Hypothalamus (tissue), 51 donors: ENCODE measurements at regions not wholly inside any gene's neighbourhood (a gene's known extent, or its start where the extent isn't known, plus 50 kb on each side); places are given as distances from the start of the nearest gene placed in this dataset.
A peak's percentile ranks its signal among the peaks of the same experiment; 100 is the strongest.
"Not testable (repeated sequence)": the region's sequence is repeated elsewhere in the genome, so short reads cannot be mapped to it uniquely, and the experiment has no call there.

Experiments
- DNase-seq, 51 donors: peaks; one replicate each; lab custom pipeline; 2025; lab: John Stamatoyannopoulos, UW

DNA sequence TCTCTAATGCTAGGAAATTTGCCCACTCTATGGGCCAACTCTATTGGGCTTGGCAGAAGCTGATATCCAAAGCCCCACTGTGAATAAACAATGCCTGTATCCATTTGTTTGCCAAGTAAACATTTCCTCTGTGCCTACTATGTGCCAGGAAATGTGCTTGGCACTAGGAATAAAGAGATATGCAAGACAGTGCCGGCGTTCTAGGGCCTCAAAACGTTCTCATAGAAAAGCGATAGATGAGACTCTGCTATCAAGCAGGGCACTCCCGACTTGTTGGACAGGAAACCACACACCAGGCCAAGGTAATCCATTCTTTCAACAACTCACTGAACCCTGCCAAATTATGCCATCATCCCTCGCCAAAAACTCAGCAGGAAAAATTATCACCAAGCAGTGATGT is 196.7 kb downstream of the IPMK start:
- DNase-seq = peak in 1 of 51 donors; percentile 1

DNA sequence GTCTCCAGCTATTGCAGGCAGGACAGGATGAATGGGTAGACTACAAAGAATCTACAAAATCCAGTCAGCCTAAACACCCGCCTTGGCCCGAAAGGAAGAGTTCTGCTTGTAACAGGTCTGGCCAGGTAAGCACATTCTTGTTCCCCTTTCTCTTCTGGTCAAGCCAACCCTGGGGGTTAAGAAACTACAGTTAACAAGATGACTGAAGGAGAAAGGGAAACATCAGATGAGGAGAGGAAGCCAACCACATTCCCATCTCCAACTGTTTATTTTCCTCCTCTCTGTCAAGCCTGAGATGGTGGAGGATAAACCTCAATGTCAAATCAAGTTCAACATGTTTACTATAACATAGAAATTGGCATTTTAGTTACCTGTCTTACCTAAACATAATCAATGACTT is 198.9 kb downstream of the IPMK start:
- no peak for DNase-seq

DNA sequence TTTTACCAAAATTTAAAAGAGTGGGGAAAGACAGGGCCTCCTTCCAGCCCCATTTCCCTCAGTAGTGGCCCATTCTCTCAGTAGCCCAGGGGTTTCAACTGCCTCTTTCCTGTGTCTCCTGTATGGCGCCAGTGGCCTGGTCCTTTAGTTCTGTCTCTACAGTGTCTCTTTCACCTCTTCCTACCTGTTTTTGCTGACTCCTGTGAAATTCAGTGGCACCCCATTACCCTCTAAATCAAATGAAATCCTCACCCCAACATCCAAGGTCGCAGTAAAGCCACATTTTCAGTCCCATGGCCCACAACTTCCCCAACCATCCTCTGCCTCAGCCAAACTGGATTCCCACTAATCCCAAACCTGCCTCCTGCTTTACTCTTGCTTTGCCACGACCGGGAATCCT is 200.7 kb downstream of the IPMK start:
- no peak for DNase-seq

DNA sequence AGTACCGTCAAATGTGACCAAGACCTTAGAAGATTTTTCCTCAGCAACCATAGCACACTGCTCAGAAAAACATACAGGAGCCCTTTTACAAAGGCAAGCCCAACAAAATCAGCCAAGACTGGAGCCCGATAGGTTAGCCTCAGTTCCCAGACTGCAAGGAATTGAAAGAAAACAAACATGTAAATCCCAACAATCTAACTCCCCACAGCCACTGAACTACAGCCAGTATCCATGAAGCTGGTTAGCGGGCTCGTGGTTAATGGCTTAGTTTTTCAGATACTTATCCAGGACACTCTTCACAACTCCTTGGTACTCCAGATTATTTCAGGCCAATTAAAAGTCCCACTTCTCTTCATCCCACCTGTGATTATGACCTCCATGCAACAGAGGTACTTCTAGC is 201.6 kb downstream of the IPMK start:
- no peak for DNase-seq

DNA sequence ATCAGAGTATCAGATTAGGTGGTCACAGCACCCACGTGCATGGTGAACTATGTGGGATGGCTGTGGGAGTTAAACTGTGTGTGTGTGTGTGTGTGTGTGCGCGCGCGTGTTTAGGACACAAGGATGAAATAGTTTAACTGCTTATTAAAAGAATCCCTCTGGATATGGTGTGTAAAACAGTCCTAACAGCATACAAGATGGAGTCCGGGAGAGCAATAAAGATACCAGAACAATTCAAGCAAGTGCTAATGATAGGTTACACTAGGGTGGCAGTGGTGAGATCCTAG is 202.2 kb downstream of the IPMK start:
- DNase-seq = peak in 1 of 51 donors; percentile 1

DNA sequence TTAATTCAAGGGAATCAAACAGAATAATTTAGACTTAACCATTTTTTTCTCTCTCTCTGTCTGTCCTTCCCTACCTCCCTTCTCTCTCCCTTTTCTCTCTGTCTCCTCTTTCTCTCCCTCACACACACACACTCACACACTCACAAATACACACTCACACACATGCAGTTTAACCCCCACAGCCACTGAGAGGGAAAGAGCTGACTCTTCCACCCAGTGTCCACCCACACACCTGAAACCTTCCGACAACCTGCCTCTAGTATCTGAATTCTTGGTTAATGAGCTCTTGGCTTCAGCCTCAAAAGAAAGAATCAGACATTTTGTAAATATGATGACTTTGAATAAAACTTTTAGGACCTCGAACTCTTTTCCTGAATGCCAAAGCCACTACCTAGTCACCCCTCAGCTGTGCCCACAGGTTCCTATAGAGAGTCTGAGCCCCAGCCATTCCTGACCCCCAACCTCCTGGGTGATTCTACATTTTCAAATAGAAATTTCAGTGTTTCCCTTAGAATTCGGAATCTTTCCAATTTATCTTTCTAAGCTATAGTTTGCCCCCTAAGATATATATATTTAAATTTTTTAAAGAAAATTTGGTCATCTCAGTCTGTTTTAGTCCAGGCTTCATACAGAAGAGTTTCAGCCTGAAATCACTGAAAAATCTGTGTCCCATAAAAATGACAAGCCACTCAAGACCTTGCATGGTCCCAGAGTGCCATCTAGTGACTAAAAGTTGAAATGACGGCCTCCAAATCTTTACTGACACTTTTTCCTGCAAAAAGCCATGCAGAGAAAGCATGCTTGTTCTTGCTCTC is 202.8 kb downstream of the IPMK start:
- peak in 15 of 51 donors; percentile 1 to 76 (median 6) for DNase-seq

DNA sequence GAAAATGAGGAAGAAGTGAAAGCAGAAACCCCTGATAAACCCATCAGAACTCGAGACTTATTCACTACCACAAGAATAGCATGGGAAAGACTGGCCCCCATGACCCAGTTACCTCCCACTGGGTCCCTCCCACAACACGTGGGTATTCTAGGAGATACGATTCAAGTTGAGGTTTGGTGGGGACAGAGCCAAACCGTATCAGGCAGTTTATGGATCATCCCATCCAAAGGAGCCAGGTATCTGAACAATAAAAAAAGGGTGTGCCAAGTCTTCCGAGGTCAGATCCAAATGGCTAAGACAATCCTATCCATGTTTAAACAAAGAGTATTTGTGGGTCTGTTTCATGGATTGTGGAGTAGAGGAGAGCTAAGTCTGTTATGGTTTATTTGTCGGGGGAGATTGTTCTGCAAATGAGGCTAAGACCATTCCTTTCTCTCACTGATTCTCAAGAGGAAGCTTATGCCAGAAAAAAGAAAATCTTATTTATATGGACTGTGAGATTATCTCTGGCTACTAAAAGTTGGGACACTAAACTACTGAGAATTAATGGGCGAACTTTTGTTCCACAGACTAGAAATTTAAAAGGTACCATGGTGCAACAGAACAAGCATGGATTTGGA is 203.7 kb downstream of the IPMK start:
- no peak for DNase-seq

DNA sequence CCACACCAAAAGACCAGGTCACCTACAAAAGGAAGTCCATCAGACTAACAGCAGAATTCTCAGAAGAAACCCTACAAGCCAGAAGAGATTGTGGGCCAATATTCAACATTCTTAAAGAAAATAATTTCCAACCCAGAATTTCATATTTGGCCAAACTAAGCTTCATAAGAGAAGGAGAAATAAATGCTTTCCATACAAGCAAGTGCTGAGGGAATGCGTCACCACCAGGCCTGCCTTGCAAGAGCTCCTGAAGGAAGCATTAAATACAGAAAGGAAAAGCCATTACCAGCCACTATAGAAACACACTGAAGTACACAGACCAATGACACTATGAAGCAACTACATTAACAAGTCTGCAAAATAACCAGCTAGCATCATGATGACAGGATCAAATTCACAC is 209.0 kb downstream of the IPMK start:
- DNase-seq = not testable (repeated sequence)

DNA sequence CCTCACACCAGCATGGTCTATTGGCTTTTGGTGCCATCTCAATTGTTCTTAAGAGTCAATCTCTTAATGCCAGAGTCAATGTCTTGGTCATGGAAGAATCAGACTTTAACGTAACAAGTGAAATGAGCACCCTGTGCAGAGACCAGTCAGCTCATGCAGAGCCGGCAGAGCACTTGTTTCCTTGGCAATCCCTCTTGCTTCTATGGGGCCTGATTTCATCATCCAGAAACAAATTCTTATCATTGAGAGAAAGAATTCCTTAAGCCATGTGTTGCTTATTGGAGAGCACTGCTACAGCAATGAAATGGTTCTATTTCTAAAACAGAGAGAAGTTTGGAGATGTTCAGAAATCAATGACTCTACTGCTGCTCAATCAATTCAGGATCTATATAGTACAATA is 212.8 kb downstream of the IPMK start:
- DNase-seq = no peak

DNA sequence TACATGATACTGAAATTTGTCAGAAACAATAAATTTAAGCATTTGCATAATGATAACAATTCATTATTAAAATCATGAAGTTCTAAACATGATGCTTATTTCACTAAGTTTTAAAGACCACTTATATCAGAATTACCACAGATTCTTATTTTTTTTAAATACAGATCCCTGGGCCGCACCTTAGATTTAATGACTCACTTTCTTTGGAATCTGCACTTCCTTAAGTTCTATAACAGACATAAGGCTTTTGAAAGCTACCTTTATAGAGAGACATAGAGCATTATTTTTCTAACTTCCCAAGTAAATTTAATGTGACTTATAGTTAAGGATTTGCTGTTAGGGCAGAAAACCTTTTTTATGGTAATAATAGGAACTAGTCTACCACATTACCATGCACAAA is 214.9 kb downstream of the IPMK start:
- DNase-seq = no peak

DNA sequence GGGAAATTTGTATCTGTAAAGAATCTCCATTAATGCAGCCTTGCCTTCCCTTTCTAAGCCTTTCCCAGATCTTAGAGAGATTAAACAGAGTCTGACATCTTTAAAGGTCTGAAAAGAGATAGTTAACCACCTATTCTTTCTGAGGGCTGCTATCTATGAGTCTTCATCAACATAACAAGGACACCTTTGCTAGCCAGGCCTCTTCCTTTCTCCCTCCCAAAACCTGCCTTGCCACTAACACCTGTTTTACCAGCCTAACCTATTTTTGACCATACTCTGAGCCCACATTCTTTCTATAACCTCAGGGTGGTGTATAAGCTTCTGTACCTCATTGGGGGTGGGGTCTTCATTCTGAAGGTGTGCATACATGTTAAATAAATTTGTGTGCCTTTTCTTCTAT is 217.1 kb downstream of the IPMK start:
- DNase-seq = no peak

DNA sequence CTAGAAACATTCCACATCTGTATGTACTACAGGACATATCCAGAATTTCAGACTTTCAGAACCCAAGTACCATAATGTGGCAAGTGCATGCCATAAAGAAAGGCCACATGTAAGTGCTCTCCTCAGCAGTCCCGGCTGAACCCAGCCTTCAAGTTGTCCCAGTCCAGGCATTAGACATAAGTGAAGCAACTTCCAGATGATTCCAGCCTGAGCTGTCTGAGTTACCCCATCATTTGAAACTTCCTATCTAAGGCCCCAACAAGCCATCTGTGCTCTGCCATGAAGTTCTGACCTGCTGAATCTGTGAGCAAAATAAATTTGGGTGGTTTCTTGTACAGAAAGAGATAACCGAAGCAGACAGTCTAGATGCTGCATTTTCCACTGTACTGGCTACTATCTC is 218.8 kb downstream of the IPMK start:
- no peak for DNase-seq

DNA sequence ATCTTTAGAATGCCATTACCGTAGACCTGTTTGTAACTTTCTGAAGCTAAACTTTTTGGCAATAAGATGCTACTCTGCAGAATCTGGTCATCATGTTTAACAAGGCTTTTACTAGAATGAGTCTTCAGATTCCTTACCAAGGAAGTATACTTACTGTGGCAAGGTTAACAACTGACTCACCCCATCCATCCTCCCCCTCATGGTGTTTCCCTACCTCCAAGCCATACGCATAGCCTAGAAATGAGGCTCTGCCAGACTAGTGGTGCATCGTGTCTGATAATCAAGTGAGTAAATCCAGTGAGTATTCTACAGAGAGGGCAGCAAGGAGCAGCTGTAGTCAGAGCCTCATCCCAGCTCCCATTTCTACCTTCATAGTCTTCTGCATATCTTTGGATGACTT is 223.6 kb downstream of the IPMK start:
- DNase-seq = no peak

DNA sequence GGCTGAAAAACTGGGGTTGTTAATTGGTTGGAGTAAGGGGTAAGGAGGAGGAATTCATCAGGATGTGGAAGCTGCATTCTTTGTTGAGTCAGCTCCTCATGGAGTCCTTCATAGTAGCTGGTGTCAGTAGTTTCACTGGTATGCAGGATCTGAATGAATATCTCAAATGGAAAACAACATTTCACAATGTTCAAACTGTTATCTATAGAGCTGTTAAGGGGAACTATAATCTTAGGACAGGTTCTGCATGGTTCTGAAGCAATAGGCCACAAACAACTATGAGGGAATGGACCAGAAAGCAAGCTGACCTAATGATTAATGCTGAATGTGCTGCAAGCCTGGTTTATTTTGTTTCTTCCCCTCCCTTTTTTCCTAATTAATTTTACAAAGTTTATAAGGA is 225.8 kb downstream of the IPMK start:
- DNase-seq = no peak

DNA sequence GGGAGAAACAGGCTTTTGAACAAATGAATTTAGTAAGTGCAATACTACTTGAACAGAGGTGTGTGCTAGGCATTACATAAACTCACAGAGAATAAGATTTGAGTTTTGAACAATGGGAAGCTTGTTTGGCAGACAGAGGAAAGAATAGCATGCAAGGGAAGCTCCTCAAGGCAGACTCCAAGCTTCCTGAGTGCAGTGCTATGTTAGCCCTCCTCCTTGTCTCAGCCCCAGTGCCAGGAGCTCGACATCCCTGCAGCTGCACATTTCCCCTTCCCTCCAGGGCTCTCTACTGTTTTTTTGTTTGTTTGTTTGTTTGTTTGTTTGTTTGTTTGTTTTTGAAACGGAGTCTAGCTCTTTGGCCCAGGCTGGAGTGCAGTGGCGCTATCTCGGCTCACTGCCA is 237.5 kb downstream of the IPMK start:
- DNase-seq = no peak

DNA sequence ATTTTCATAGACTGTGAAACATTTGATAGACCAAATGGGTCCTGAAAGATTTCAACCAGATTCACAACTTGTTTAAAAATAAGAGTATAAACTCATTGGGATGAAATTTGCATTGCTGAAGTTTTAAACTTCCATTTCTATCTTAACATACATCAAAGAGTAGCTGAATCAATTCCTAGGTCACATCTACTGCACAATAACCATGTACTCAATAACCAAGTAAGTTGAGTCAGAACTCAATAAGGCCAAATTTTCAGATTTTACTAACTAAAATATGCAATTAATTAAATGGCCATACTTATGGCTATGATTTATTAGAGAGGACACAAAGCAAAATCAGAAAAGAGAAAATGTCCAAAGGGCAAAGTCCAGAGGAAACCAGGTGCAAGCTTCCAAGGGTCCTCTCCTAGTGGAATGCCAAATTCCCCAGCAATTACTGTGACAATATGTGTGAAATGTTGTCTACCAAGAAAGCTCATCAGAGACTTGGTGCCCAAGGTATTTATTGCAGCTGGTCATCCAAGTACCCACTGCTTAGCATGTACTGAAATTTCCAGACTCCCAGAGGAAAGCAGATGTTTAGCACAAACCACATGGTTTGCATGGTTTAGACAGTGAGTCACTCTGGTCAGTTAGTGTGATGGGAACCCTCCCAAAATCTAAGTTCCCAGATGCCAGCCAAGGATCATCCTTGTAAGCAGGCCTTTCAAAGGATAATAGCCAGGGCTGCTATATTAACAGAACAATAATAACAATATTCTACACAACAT is 238.9 kb downstream of the IPMK start:
- DNase-seq = no peak

DNA sequence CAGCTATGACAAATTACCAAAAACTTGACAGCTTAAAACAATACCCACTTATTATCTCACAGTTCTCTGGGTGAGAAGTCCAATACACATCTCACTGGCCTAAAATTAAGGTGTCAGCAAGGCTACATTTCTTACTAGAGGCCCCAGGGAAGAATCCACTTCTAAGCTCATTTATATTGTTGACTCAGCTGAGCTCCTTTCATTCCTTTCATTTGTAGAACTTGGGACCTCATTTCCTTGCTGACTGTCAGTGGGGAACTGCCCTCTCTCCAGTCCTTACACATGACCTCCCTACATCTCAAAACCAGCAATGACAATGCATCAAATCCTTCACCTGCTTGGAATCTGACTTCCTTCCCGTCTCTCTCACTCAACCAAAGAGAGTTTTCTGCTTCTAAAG is 240.3 kb downstream of the IPMK start:
- no peak for DNase-seq

DNA sequence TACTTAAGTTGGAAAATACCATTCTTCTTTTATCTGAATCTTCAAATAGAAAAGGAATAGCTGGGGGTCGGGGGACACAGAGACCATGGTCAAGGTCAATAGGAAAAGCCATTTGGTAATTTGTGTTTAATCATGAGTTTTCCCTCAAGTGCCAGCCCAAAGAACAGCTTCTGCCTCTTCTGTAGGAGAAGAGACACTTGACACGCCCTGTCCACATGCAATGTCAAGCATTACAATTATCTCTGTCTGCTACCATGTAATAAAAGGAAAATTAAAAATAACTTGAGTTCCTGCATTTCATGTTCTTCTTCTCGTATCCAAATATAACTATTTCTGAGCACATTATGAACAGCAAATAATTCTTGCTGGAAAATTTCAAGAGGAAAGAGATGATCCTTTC is 241.7 kb downstream of the IPMK start:
- DNase-seq = peak in 1 of 51 donors; percentile 35

DNA sequence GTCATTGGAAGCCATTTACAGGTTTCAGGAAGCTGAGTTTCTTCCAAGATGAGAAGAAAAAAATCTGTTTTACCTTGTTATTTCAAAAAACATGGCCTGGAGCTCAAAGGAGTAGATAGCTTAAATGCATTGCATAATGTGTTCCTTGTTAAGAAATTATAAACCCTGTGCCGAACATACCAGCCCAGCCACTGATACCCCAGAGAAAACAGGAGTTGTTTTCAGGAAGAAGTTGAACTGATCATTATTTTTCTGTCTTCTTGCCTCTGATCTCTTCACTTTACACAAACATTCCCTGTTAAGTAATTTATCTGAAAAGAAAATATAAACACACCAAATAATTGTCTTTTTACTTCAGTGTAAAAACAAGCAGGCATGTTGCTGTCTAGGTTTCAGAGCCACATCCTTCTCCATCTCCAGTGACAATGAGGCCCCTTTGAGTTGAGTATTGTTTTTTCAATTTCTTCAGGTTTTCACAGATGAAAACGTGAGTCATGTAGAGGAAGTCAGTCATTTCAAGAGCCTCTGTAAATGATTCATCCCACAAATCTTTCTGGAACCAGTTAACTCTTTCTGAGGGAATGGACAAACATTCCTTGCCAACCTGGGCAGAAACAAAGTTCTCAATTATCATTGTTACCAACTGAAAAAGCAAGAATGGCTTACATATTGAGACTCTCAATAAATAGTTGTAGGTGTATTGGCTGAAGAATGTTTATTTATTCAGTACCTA is 244.2 kb downstream of the IPMK start:
- DNase-seq = no peak

DNA sequence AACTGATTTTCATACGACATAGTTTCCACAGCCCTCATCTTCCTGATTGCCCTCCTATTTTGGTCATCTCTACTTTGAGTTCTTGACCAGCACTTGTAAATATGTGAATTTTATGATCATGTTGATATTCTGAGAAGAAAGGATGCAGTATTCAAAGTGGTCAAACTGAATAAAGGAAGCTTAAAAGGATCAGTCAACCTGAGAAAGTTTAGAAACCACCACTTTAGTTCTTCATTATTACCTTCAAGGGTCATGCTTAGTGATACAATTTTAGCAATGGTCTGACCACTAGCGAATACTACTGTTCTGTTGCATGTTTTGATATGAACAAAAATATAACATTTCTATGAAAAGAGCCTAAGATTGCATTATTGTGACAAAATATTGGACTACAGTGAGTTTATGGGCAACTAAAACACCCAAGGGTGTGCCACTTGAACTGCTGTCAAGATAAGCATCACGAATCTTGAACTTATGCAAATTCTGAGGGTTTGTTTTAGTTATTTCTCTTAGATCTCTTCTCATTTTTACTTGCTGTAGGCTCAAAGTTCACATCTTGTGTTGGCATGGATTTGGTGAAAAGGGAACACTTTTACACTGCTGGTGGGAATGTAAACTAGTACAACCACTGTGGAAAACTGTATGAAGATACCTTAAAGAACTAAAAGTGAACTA is 247.7 kb downstream of the IPMK start:
- no peak for DNase-seq
